Chondrocyte (in vitro differentiated cells): ENCODE measurements at regions not wholly inside any gene's neighbourhood (a gene's known extent, or its start where the extent isn't known, plus 50 kb on each side); places are given as distances from the start of the nearest gene placed in this dataset.
A peak's percentile ranks its signal among the peaks of the same experiment; 100 is the strongest.

Experiments used
- DNase-seq: peaks from one replicate; pipeline ENCODE4 v3.0.0; 2021; ENCODE audit warnings: mixed read lengths, low spot score
- H3K27ac Mint-ChIP-seq: one replicate; pipeline ENCODE4 v1.8.0; 2021; ENCODE audit warnings: mild to moderate bottlenecking, moderate library complexity, mixed read lengths; ENCODE audit not compliant: unreplicated experiment
- H3K27me3 Mint-ChIP-seq: 2 replicates; pipeline ENCODE4 v1.8.0; 2021; ENCODE audit warnings: low read depth, mixed read lengths
- H3K36me3 Mint-ChIP-seq: 2 replicates; pipeline ENCODE4 v1.8.0; 2021; ENCODE audit warnings: low read depth, mixed read lengths
- H3K4me1 Mint-ChIP-seq: 2 replicates; pipeline ENCODE4 v1.8.0; 2021; ENCODE audit warnings: low read depth, mild to moderate bottlenecking, mixed read lengths
- H3K4me3 Mint-ChIP-seq: one replicate; pipeline ENCODE4 v1.8.0; 2021; ENCODE audit warnings: mild to moderate bottlenecking, moderate library complexity, mixed read lengths; ENCODE audit not compliant: unreplicated experiment
- H3K9me3 Mint-ChIP-seq: 2 replicates; pipeline ENCODE4 v1.8.0; 2021; ENCODE audit warnings: low read depth, mixed read lengths
- CTCF ChIP-seq: fragments of 200-600 bp; sonication (generic); IDR thresholded peaks from 2 replicates; pipeline ENCODE4 v1.5.0; 2021; ENCODE audit warnings: antibody characterized with exemption, mild to moderate bottlenecking, moderate library complexity

DNA sequence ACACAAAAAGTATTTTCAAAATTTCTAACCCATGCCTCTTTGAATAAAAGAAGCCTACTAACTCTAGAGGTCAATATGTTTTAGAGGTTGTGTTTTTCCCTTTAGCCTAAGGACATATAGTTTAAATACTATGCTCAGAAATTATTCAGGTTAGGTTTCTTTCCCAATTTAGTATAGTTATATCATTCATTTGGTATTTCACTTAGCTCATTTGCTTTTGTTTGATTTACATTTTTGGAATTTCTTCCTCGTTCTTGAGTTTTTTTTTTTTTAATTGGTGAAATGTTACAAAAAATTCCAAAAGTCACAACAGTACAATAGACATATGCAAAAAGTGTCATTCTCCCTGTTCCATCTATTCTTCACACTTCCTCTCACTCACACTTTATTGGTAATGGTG lies 371.3 kb upstream of the TNP1 start:
- Mint-ChIP-seq H3K27ac (peak overlapping the region; percentile 45), H3K9me3 (peaks cover 1% of the 10 kb centered on the region), H3K4me1 (peaks cover 17% of the 10 kb centered on the region), H3K36me3 (peaks cover under 1% of the 10 kb centered on the region), H3K27me3 (no peaks in the 10 kb centered on the region), H3K4me3 (no peak overlapping the region)
- no peak for DNase-seq
- no peak for TF ChIP-seq CTCF

- Mint-ChIP-seq H3K36me3 (no peaks in the 10 kb centered on the region), H3K27ac (no peak overlapping the region), H3K9me3 (no peaks in the 10 kb centered on the region), H3K4me3 (no peak overlapping the region), H3K4me1 (peaks cover 20% of the 10 kb centered on the region), H3K27me3 (no peaks in the 10 kb centered on the region)
- no peak for TF ChIP-seq CTCF
- DNase-seq: no peak
These were observed 368.9 kb upstream of the TNP1 start for GRCh38 chr2:217228732-217229131.

DNA sequence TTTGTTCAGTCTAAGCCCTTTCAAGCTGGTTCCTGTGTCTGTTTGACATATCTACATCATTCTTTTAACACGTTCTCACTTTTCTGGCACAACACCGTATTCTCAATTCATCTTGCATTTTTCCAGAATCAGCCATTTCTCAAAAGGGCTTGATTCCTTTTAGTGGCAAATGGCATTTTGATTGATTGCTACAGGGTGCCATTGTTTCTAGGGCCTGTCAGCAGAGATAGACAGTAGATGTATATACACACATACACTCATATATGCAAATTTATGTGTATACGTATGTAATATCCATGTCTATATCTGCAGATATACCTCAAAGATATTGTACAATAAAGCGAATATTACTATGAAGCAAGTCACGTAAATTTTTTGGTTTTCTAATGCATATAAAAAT lies 367.9 kb upstream of the TNP1 start:
- Mint-ChIP-seq H3K9me3 (no peaks in the 10 kb centered on the region), H3K4me1 (peaks cover 30% of the 10 kb centered on the region), H3K36me3 (no peaks in the 10 kb centered on the region), H3K27me3 (no peaks in the 10 kb centered on the region), H3K27ac (no peak overlapping the region), H3K4me3 (no peak overlapping the region)
- DNase-seq: no peak
- no peak for TF ChIP-seq CTCF

GRCh38 chr2:217225596-217225995 lies 365.7 kb upstream of the TNP1 start:
- Mint-ChIP-seq H3K9me3 (no peaks in the 10 kb centered on the region), H3K4me1 (peaks cover 28% of the 10 kb centered on the region), H3K36me3 (no peaks in the 10 kb centered on the region), H3K4me3 (no peak overlapping the region), H3K27me3 (no peaks in the 10 kb centered on the region), H3K27ac (no peak overlapping the region)
- no peak for TF ChIP-seq CTCF
- DNase-seq: no peak

DNA sequence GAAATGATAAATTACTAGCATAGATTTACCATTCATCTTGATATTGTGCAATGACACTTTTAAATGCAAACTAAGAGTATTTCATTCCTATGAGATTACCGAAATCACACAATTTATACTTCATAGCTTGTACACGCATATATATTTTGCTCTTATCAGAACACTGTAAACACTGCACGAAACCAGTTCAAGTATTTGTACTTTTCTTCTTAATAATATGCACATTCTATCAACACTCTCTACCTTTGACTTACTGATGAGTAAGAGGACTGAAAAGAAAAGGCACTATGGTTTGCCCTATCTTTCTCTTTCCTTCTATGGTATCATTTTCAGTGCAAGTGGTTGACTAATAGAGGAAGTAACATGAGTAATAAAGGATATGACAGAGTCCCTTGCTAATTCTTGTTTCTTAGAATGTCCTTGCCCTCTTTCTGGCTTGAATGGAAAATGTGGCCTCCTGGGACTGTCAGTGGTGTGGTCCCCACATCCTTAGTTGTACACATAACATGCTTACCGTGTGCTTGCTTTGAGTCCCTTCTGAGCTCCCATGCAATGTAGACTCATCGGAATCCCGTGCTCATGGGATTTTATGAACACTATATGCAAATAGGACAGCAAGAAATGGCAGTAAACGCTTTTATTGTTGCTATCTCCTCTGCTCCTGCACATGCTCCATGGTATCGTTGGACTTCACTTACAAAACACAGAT lies 363.5 kb upstream of the TNP1 start:
- no peaks in the 10 kb centered on the region for H3K36me3 Mint-ChIP-seq
- no peak for TF ChIP-seq CTCF
- no peak overlapping the region for H3K4me3 Mint-ChIP-seq
- peak overlapping the region; percentile 97 for H3K27ac Mint-ChIP-seq
- peaks cover 45% of the 10 kb centered on the region for H3K4me1 Mint-ChIP-seq
- no peak for DNase-seq
- no peaks in the 10 kb centered on the region for H3K27me3 Mint-ChIP-seq
- H3K9me3 Mint-ChIP-seq: no peaks in the 10 kb centered on the region
